ENCODE measurements at regions not wholly inside any gene's neighbourhood (a gene's known extent, or its start where the extent isn't known, plus 50 kb on each side); places are given as distances from the start of the nearest gene placed in this dataset.

DNA sequence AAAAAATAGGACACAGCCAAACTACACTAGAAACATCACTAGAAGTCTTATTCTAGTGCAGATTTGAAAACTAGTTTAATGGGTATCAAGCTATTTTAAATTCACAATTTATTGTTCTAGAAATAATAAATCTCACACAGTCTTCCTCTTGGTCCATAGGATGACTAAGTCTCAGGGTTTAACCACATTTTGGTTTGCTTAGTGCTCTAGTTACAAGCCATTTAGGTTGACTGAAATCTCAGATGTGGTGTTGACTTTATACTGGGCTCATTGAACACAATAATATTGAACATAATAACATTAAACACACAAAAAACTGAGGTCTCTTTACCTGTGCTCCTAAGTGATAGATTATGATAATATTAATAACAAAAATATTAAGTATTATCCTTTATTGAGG is 760.3 kb upstream of the CCDC179 start:
- TF ChIP-seq, protein P1, sequence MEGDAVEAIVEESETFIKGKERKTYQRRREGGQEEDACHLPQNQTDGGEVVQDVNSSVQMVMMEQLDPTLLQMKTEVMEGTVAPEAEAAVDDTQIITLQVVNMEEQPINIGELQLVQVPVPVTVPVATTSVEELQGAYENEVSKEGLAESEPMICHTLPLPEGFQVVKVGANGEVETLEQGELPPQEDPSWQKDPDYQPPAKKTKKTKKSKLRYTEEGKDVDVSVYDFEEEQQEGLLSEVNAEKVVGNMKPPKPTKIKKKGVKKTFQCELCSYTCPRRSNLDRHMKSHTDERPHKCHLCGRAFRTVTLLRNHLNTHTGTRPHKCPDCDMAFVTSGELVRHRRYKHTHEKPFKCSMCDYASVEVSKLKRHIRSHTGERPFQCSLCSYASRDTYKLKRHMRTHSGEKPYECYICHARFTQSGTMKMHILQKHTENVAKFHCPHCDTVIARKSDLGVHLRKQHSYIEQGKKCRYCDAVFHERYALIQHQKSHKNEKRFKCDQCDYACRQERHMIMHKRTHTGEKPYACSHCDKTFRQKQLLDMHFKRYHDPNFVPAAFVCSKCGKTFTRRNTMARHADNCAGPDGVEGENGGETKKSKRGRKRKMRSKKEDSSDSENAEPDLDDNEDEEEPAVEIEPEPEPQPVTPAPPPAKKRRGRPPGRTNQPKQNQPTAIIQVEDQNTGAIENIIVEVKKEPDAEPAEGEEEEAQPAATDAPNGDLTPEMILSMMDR (IDR thresholded peaks at IDR 0.05) = no peak
- no peak for TF ChIP-seq POLR2A (IDR thresholded peaks at IDR 0.05)

Measured in esophagus squamous epithelium (tissue), 4 donors.